GM12878 (cell line): ENCODE measurements at regions not wholly inside any gene's neighbourhood (a gene's known extent, or its start where the extent isn't known, plus 50 kb on each side); places are given as distances from the start of the nearest gene placed in this dataset.

Experiments used
- ATAC-seq: fragments of 200-7000 bp; cut with Tn5 transposase; 3 replicates; pipeline ENCODE4 v1.9.1; 2020; ENCODE audit warnings: mild to moderate bottlenecking, moderate library complexity
- BruUV-seq: library from RNA; stranded (reverse); fragments of 400-500 nt; replicated peaks from 2 replicates; lab custom pipeline; 2021; lab: Mats Ljungman, UMichigan
- CTCF ChIA-PET: fragments of 300-600 bp; sonication (Branson Sonifier 250); formaldehyde crosslinking; extraction: SDS; loops from one replicate; lab custom pipeline; 2021; ENCODE audit warnings: inconsistent platforms; lab: Yijun Ruan, JAX
- POLR2A ChIA-PET: fragments of 350-600 bp; formaldehyde crosslinking; extraction: SDS; loops from one replicate; lab custom pipeline; 2021; ENCODE audit warnings: inconsistent platforms; lab: Charles Lee
- RAD21 ChIA-PET: fragments of 300-600 bp; sonication (Branson Sonifier 250); formaldehyde crosslinking; loops from one replicate; lab custom pipeline; 2023; ENCODE audit warnings: antibody characterized with exemption; ENCODE audit not compliant: unreplicated experiment; lab: Charles Lee
- SMC1A ChIA-PET: fragments of 300-600 bp; sonication (Branson Sonifier 250); formaldehyde crosslinking; loops from one replicate; lab custom pipeline; 2023; ENCODE audit not compliant: unreplicated experiment, uncharacterized antibody; lab: Charles Lee
- DNase-seq: peaks from one replicate; pipeline ENCODE4 v3.0.0-alpha.2; 2011; ENCODE audit warnings: low read depth, low spot score
- FAIRE-seq: peaks from 3 replicates; lab custom pipeline; 2011; peaks lifted over from hg19 to GRCh38; lab: Jason Lieb, UNC
- H2AFZ ChIP-seq: 2 replicates; pipeline ENCODE4 v1.6.0; 2011; ENCODE audit warnings: low read depth, low read length, control low read depth; ENCODE audit not compliant: control insufficient read depth
- H3K27ac ChIP-seq: 2 replicates; pipeline ENCODE4 v1.5.1; 2011; ENCODE audit warnings: control low read depth; ENCODE audit not compliant: control insufficient read depth, insufficient read depth
- H3K27me3 ChIP-seq, 2 experiments: replicated peaks in 1 of 2; 2 replicates each; pipeline versions ENCODE4 v1.6.0 to v1.6.1; 2011; ENCODE audit warnings: low read length in 1 of 2; ENCODE audit not compliant: control insufficient read depth in 2 of 2, insufficient read depth in 2 of 2
- H3K36me3 ChIP-seq, 2 experiments: 2 replicates each; pipeline ENCODE4 v1.5.1; 2011; ENCODE audit warnings: low read length in 1 of 2; ENCODE audit not compliant: control insufficient read depth in 2 of 2, insufficient read depth in 2 of 2
- H3K4me1 ChIP-seq: 2 replicates; pipeline ENCODE4 v1.6.1; 2011; ENCODE audit warnings: mild to moderate bottlenecking, low read length, moderate library complexity, mixed read lengths; ENCODE audit not compliant: control insufficient read depth, insufficient read depth
- H3K4me2 ChIP-seq: 2 replicates; pipeline ENCODE4 v1.6.0; 2011; ENCODE audit warnings: control low read depth; ENCODE audit not compliant: control insufficient read depth, insufficient read depth
- H3K4me3 ChIP-seq: fragments of 200-600 bp; sonication (generic); 2 replicates; pipeline ENCODE4 v1.5.1; 2016
- H3K79me2 ChIP-seq: 2 replicates; pipeline ENCODE4 v1.6.0; 2011; ENCODE audit warnings: low read length; ENCODE audit not compliant: control insufficient read depth, insufficient read depth
- H3K9ac ChIP-seq: 2 replicates; pipeline ENCODE4 v1.8.0; 2011; ENCODE audit warnings: low read length, control low read depth, mixed read lengths; ENCODE audit not compliant: control insufficient read depth, insufficient read depth
- H3K9me3 ChIP-seq: replicated peaks from 3 replicates; pipeline ENCODE4 v1.5.1; 2011; ENCODE audit warnings: mild to moderate bottlenecking, low read length; ENCODE audit not compliant: control insufficient read depth, insufficient read depth
- H4K20me1 ChIP-seq: 2 replicates; pipeline ENCODE4 v1.6.0; 2011; ENCODE audit not compliant: control insufficient read depth, insufficient read depth
- ASH2L ChIP-seq: fragments of 300-600, 200-600 bp; sonication (generic); IDR thresholded peaks from 2 replicates; pipeline ENCODE4 v1.6.1; 2017; ENCODE audit warnings: low read depth, mild to moderate bottlenecking, borderline replicate concordance
- BHLHE40 ChIP-seq, 2 experiments: fragments of 450-650 bp in 1 of 2; IDR thresholded peaks; 2 replicates each; pipeline ENCODE4 v1.6.1; 2011 to 2017; ENCODE audit warnings: low read depth in 2 of 2, borderline replicate concordance in 1 of 2, improper control_type of control experiment in 1 of 2, low read length in 1 of 2, mild to moderate bottlenecking in 1 of 2
- MXI1 ChIP-seq: fragments of 150-350 bp; IDR thresholded peaks from 2 replicates; pipeline ENCODE4 v1.6.1; 2011; ENCODE audit warnings: low read depth, mild to moderate bottlenecking, inconsistent platforms, low read length, improper control_type of control experiment
- POLR2A ChIP-seq: IDR thresholded peaks from 2 replicates; pipeline ENCODE4 v1.6.1; 2011; ENCODE audit warnings: low read depth, mild to moderate bottlenecking, low read length
- RFX5 ChIP-seq: IDR thresholded peaks from 2 replicates; pipeline ENCODE4 v1.6.1; 2011; ENCODE audit warnings: low read depth, low read length, improper control_type of control experiment
- STAT1 ChIP-seq: fragments of 450-650 bp; conservative IDR thresholded peaks from 2 replicates; pipeline ENCODE4 v1.6.1; 2014; ENCODE audit warnings: antibody characterized with exemption, mild to moderate bottlenecking
- TCF7 ChIP-seq: IDR thresholded peaks from 2 replicates; pipeline ENCODE4 v1.6.1; 2014; ENCODE audit warnings: antibody characterized with exemption, borderline replicate concordance
- YBX1 ChIP-seq: fragments of 450-650 bp; IDR thresholded peaks from 2 replicates; pipeline ENCODE4 v1.6.1; 2016; ENCODE audit warnings: antibody characterized with exemption
- ZBTB4 ChIP-seq: fragments of 450-650 bp; formaldehyde crosslinking; IDR thresholded peaks from 2 replicates; pipeline ENCODE4 v1.4.0; 2022; ENCODE audit warnings: mild to moderate bottlenecking, moderate library complexity
- WGBS: methylation state at CpG from one replicate; pipeline ENCODE4 v1.1.6; 2016; ENCODE audit warnings: low lambda C conversion rate; ENCODE audit not compliant: insufficient replicate concordance, insufficient coverage; ENCODE audit errors: missing lambda C conversion rate; 5-methylcytosine and 5-hydroxymethylcytosine counted together
- in situ Hi-C: fragments of 300-500 bp; cut with MboI; formaldehyde crosslinking; loops from 9 replicates; pipeline ENCODE4 v1.14.3; 2018; ENCODE audit warnings: mixed read lengths
- intact Hi-C: fragments of 100-400 bp; cut with micrococcal nuclease; formaldehyde crosslinking; loops from one replicate; pipeline ENCODE4 v1.14.2; 2022; ENCODE audit not compliant: unreplicated experiment
- TF ChIP-seq, protein P1 (sequence below): fragments of 450-650 bp; formaldehyde crosslinking; IDR thresholded peaks from 2 replicates; pipeline ENCODE4 v1.5.0; 2022; ENCODE audit warnings: mild to moderate bottlenecking, missing genetic modification characterization

DNA sequence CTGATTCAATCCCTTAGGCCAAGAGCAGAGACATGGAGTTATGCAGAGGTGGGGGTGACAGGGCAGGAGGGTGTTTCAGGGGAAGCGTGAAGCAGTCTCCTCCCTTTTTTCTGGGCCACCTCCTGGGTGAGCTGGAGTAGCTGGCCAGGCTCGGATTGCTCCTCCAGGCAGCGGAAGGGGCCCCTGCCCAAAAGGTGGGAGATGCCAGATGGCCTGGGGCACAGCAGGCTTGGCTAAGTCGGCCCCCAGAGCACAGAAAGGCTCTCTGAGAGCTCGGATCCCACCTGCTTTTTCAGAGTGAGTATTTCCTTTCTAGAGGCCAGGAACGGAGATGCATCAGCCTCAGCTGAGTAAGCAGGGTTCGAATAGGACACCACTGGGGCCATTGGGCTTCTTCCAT is 196.9 kb downstream of the ANKRD30B start:
- Histone ChIP-seq H3K9me3 (no peaks in the 10 kb centered on the region; the same call in 2 of the 3 replicates), H3K4me2 (no peak overlapping the region), H4K20me1 (no peaks in the 10 kb centered on the region), H3K9ac (no peak overlapping the region), H2AFZ (no peak overlapping the region), H3K4me1 (no peaks in the 10 kb centered on the region), H3K79me2 (no peaks in the 10 kb centered on the region), H3K36me3 (no peaks in the 10 kb centered on the region), H3K27me3 (no peaks in the 10 kb centered on the region), H3K27ac (no peak overlapping the region), H3K4me3 (no peak overlapping the region)
- no TSS peak for BruUV-seq
- SMC1A ChIA-PET, result no interaction called here
- intact Hi-C loops, result no loop called here
- ATAC-seq (no peak), FAIRE-seq (no peak), DNase-seq (no peak)
- TF ChIP-seq ASH2L (no peak), STAT1 (no peak), RFX5 (no peak)
- RAD21 ChIA-PET, result no interaction called here
- POLR2A ChIA-PET, result no interaction called here
- in situ Hi-C loops, result no loop called here
- WGBS, result 22% methylated on average over 5 of the region's 7 CpGs
- CTCF ChIA-PET, result no interaction called here

DNA sequence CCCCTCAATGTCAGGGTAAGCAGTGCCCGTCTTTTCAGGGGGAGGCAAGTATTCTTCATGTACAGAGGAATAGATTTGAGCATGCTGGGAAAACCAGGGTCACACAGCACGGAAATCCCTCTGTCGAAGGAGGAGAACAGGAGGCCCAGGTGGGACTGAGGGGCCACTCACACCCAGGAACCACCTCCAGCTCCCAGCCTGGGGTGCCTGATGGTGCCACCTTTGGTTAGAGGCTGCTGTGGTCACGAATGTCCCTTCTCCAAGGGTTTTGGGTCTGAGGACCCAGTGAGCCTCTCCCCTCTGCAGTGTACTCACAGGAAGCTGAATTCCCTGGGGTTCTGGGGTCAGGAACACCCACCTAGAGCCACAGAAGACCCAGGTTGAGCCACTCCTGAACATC is 197.3 kb downstream of the ANKRD30B start:
- DNase-seq (no peak), ATAC-seq (no peak), FAIRE-seq (no peak)
- Histone ChIP-seq H3K4me3 (no peak overlapping the region), H3K9me3 (no peaks in the 10 kb centered on the region; the same call in 2 of the 3 replicates), H3K4me1 (no peaks in the 10 kb centered on the region), H3K79me2 (no peaks in the 10 kb centered on the region), H3K4me2 (no peak overlapping the region), H3K9ac (no peak overlapping the region), H3K27me3 (no peaks in the 10 kb centered on the region), H4K20me1 (no peaks in the 10 kb centered on the region), H3K36me3 (no peaks in the 10 kb centered on the region), H2AFZ (no peak overlapping the region), H3K27ac (no peak overlapping the region)
- no TSS peak for BruUV-seq
- RAD21 ChIA-PET, result no interaction called here
- SMC1A ChIA-PET, result no interaction called here
- WGBS, result 27% methylated on average over 4 of the region's 4 CpGs
- POLR2A ChIA-PET, result no interaction called here
- in situ Hi-C loops (no loop called here), intact Hi-C loops (no loop called here)
- CTCF ChIA-PET, result no interaction called here
- no peak for TF ChIP-seq ZBTB4 (CRISPR knock-in tag)
- no peak for TF ChIP-seq YBX1
- TF ChIP-seq BHLHE40 (IDR thresholded peaks at IDR 0.05; ENCODE audit: borderline replicate concordance in 1 of 2, low read depth in 2 of 2, low read length in 1 of 2), result no peak
- TF ChIP-seq, protein P1, sequence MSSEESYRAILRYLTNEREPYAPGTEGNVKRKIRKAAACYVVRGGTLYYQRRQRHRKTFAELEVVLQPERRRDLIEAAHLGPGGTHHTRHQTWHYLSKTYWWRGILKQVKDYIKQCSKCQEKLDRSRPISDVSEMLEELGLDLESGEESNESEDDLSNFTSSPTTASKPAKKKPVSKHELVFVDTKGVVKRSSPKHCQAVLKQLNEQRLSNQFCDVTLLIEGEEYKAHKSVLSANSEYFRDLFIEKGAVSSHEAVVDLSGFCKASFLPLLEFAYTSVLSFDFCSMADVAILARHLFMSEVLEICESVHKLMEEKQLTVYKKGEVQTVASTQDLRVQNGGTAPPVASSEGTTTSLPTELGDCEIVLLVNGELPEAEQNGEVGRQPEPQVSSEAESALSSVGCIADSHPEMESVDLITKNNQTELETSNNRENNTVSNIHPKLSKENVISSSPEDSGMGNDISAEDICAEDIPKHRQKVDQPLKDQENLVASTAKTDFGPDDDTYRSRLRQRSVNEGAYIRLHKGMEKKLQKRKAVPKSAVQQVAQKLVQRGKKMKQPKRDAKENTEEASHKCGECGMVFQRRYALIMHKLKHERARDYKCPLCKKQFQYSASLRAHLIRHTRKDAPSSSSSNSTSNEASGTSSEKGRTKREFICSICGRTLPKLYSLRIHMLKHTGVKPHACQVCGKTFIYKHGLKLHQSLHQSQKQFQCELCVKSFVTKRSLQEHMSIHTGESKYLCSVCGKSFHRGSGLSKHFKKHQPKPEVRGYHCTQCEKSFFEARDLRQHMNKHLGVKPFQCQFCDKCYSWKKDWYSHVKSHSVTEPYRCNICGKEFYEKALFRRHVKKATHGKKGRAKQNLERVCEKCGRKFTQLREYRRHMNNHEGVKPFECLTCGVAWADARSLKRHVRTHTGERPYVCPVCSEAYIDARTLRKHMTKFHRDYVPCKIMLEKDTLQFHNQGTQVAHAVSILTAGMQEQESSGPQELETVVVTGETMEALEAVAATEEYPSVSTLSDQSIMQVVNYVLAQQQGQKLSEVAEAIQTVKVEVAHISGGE, result no peak
- TF ChIP-seq MXI1, result no peak
- no peak for TF ChIP-seq TCF7
- TF ChIP-seq POLR2A, result no peak
